ENCODE measurements at regions not wholly inside any gene's neighbourhood (a gene's known extent, or its start where the extent isn't known, plus 50 kb on each side); places are given as distances from the start of the nearest gene placed in this dataset.

GRCh38 chr3:194890091-194890490 lies 204.4 kb downstream of the FAM43A start:
- no peaks in the 10 kb centered on the region for H3K9me3 ChIP-seq (ENCODE audit: low read depth, low read length, poor library complexity, severe bottlenecking)
- BruUV-seq (replicated peaks) = no TSS peak
- ChIA-PET CTCF (no interaction called here), POLR2A (ENCODE audit: low non-redundant PET) (no interaction called here)
- no peaks in the 10 kb centered on the region for H3K36me3 ChIP-seq (ENCODE audit: insufficient read depth, low read length, poor library complexity, severe bottlenecking)
- intact Hi-C loops (cut with micrococcal nuclease; ENCODE audit: unreplicated experiment) = no loop called here
- no peaks in the 10 kb centered on the region for H3K4me1 ChIP-seq (ENCODE audit: insufficient read depth, low read length, poor library complexity, severe bottlenecking)
- DNase-seq (ENCODE audit: low spot score) = no peak
- H3K4me3 ChIP-seq (ENCODE audit: low read depth, low read length, poor library complexity, severe bottlenecking) = no peak overlapping the region
- TF ChIP-seq EZH2 (IDR thresholded peaks at IDR 0.05; ENCODE audit: borderline replicate concordance, low read depth, low read length, poor library complexity, severe bottlenecking) (no peak), CTCF (conservative IDR thresholded peaks at IDR 0.05; ENCODE audit: low read depth, low read length) (no peak)
- no peaks in the 10 kb centered on the region for H3K27me3 ChIP-seq (replicated peaks; ENCODE audit: insufficient read depth, low read depth, low read length, poor library complexity)
- no peak overlapping the region for H3K27ac ChIP-seq (ENCODE audit: low read depth, low read length, poor library complexity, severe bottlenecking)

GRCh38 chr3:194893121-194893987 lies 207.7 kb downstream of the FAM43A start:
- H3K36me3 ChIP-seq (ENCODE audit: insufficient read depth, low read length, poor library complexity, severe bottlenecking) = no peaks in the 10 kb centered on the region
- H3K4me3 ChIP-seq (ENCODE audit: low read depth, low read length, poor library complexity, severe bottlenecking) = no peak overlapping the region
- H3K4me1 ChIP-seq (ENCODE audit: insufficient read depth, low read length, poor library complexity, severe bottlenecking) = no peaks in the 10 kb centered on the region
- no peak overlapping the region for H3K27ac ChIP-seq (ENCODE audit: low read depth, low read length, poor library complexity, severe bottlenecking)
- ChIA-PET CTCF (no interaction called here), POLR2A (ENCODE audit: low non-redundant PET) (no interaction called here)
- BruUV-seq (replicated peaks) = no TSS peak
- H3K9me3 ChIP-seq (ENCODE audit: low read depth, low read length, poor library complexity, severe bottlenecking) = no peaks in the 10 kb centered on the region
- H3K27me3 ChIP-seq (replicated peaks; ENCODE audit: insufficient read depth, low read depth, low read length, poor library complexity) = no peaks in the 10 kb centered on the region
- intact Hi-C loops (cut with micrococcal nuclease; ENCODE audit: unreplicated experiment) = no loop called here
- no peak for DNase-seq (ENCODE audit: low spot score)
- no peak for TF ChIP-seq EZH2 (IDR thresholded peaks at IDR 0.05; ENCODE audit: borderline replicate concordance, low read depth, low read length, poor library complexity, severe bottlenecking)
- no peak for TF ChIP-seq CTCF (conservative IDR thresholded peaks at IDR 0.05; ENCODE audit: low read depth, low read length)

- Histone ChIP-seq H3K4me3 (ENCODE audit: low read depth, low read length, poor library complexity, severe bottlenecking) (no peak overlapping the region), H3K9me3 (ENCODE audit: low read depth, low read length, poor library complexity, severe bottlenecking) (peaks cover 4% of the 10 kb centered on the region), H3K27me3 (replicated peaks; ENCODE audit: insufficient read depth, low read depth, low read length, poor library complexity) (no peaks in the 10 kb centered on the region), H3K36me3 (ENCODE audit: insufficient read depth, low read length, poor library complexity, severe bottlenecking) (no peaks in the 10 kb centered on the region), H3K4me1 (ENCODE audit: insufficient read depth, low read length, poor library complexity, severe bottlenecking) (no peaks in the 10 kb centered on the region), H3K27ac (ENCODE audit: low read depth, low read length, poor library complexity, severe bottlenecking) (no peak overlapping the region)
- ChIA-PET CTCF (no interaction called here), POLR2A (ENCODE audit: low non-redundant PET) (no interaction called here)
- TF ChIP-seq CTCF (conservative IDR thresholded peaks at IDR 0.05; ENCODE audit: low read depth, low read length) (no peak), EZH2 (IDR thresholded peaks at IDR 0.05; ENCODE audit: borderline replicate concordance, low read depth, low read length, poor library complexity, severe bottlenecking) (no peak)
- intact Hi-C loops (cut with micrococcal nuclease; ENCODE audit: unreplicated experiment) = no loop called here
- DNase-seq (ENCODE audit: low spot score) = no peak
- no TSS peak for BruUV-seq (replicated peaks)
Measured at GRCh38 chr3:194894538-194894937, 208.9 kb downstream of the FAM43A start.
